GM21717 (cell line): ENCODE measurements at regions not wholly inside any gene's neighbourhood (a gene's known extent, or its start where the extent isn't known, plus 50 kb on each side); places are given as distances from the start of the nearest gene placed in this dataset.

Experiments used
- ATAC-seq: cut with Tn5 transposase; IDR thresholded peaks from one replicate; pipeline ENCODE4 v1.9.1; 2021; ENCODE audit warnings: mild to moderate bottlenecking, moderate library complexity; ENCODE audit not compliant: unreplicated experiment

DNA sequence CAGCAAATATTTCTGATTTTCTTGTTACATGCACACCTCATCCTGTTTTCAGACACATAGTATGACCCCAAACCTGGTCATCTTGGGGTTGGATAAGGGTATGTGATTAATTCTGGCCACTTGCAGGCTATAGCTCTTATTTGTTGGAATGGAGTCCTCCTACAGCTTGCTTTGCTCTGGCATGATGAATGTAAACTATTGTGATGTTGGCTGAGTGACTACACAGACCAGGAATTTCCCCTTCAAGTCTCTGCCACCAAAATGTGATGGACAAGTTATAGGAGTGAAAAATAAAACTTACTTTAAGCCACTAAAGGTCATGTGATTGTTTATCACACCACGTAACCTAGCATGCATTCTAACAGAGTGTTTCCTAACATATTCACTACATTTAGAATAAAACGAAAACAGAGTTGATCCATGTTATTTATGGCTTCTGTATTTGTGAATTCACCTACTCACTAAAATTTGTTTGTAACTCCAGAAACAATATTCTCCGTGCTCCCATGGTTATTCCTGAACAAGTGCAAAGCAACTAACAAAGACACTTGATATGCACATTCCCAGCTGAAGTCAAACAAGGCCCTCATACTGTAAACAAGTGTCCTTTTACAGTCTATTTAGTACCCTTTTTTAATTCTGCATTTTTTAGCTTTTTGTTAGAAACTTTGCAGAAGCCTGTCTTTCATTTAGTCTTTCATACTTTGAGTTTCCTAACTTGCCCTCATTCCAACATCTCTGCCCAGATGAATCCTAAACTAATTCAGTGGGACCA is 599.2 kb upstream of the PCDH15 start:
- ATAC-seq, result no peak

DNA sequence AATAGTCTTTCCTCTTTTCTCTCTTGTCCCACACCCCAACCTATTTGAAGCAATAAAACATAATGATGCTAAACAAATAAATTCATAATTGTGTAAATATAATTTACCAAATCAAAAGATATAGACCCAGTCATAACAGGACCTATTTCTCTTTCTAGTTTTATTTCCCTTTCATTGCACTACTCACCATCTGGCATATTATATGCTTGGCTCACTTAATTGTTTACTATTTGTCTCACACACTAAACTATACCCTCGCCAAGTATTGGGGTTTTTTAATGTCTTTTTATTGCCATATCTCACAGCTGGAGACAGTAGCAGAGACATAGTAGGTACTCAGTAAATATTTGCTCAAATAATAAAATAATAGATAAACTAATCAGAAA is 597.5 kb upstream of the PCDH15 start:
- ATAC-seq, result no peak

DNA sequence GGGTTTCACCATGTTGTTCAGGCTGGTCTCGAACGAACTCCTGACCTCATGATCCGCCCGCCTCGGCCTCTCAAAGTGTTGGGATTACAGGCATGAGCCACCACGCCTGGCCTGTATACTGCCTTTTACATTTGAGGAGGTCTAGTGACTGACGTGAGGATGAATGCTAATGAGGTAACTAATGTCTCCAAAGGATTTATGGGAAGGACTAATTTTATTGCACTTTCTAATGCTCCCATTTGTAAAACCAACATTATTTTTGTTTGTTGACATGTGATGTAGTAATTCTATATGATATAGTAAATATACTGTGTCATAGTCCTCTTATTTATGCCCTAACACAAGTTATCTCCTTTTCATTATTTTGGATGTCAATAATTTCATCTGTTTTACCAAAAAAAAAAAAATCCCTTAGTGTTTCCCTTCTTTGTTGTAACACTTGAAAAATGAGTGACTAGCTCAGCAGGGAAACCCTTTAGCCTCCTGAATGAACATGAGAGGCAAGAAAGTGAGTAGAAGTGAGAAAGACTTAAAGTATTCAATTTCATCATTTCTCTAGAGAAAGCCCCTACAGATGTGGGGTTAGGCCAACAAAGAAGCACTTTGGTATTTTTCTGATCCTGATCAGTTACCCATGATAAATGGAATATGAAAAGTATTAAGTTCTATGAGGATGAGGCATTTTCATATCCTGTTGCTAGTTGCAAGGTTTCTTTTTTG is 596.9 kb upstream of the PCDH15 start:
- no peak for ATAC-seq

DNA sequence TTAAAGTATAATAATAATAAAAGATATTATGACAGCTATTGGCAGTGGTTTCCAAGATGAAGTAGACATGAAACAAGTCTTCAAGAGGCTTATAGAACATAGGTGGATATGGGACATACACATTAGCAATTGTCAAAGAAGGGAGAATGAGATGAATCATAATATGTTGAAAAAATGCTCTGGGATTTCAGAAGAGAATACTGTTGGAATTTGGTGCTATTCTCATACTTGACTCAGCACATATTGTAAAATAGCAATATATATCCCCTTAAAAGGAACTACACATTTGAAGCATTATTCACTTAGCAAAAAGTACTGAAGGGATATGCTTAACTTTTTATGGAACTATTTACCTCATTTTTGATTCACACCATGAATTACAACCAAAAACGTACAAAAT is 577.2 kb upstream of the PCDH15 start:
- no peak for ATAC-seq

DNA sequence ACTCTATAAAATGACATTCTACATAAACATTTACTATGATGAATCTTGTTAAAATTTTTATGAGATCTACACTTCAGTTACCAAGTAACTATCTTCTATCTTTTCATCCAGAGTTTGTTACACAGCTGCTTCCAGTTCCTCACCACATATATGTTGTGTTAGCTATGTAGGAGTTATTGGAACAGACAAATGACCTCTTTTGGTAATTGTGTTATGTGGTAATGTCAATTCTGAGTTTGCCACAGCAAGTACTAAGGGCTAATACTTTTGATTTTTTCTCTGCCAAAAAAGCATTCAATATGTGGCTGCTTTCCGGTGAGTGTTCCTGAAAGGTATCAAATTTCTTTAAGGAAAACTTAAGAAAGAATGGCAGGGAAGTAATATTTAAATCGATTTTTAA is 573.9 kb upstream of the PCDH15 start:
- ATAC-seq, result no peak

DNA sequence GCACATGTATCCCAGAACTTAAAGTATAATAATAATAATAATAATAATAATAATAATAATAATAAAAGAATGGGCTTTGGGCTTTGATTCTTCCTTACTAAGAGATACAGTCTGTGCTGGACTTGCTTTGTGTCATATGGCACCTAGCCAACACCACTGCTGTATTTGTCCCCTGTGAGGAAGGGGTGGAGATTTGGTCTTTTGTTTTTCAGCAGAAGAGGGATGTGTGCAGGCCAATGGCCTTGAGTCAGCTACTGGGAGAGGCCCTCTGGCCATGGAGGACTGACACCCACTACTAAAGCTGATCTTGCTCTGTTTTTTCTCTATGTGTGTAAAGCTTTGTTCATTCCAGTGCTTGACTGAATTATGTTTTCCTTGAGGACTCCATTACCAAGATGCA is 573.0 kb upstream of the PCDH15 start:
- no peak for ATAC-seq

DNA sequence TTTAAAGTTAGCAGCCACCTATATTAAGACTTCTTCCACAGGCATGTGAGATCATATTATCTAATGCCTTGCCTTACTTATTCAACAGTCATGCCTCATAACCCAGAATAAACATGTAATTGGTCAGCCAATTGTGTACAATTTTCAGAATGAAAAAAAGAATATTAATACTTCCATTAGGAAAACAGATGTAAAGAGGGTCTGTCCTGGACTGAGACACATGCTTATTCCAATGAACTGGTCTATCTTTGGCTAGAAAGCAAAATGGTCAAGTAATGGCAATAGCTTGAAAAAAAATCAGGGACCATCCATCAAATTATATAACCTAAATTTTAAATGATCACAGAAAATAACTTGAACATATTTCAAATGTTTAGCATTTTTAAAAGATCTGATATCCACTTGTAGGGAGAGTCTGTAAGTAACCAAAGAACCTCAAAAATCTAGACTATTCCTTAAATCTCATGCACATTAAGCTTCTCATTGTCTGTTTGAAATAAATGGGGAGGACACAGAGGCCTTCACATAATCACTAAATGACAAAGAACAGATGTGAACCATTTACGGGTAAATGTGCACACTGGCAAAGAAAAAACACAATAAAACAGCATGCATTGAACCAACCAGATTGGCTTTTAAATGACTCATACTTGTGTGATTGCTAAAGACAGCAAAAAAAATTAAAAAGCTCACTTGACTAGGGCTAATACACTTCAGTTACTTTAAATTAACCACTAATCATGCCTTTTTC is 568.8 kb upstream of the PCDH15 start:
- ATAC-seq, result no peak

DNA sequence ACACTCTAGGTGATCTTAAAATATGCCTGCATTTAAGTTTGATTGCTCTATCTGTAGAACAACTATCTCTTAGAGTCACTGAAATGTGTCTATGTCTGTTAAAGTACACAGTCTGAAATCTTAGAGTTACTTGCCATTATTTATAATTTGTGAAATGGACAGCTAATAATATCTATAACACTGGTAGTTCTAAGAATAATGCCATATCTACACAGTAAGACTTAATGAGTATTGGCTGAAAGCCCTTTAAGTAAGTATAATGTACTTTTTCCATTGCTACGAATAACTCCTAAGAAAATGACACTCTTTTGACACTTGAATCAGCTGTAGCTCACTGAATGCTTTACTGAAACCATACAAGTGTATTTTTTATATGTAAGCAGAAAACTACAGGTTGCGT is 567.4 kb upstream of the PCDH15 start:
- ATAC-seq, result no peak

DNA sequence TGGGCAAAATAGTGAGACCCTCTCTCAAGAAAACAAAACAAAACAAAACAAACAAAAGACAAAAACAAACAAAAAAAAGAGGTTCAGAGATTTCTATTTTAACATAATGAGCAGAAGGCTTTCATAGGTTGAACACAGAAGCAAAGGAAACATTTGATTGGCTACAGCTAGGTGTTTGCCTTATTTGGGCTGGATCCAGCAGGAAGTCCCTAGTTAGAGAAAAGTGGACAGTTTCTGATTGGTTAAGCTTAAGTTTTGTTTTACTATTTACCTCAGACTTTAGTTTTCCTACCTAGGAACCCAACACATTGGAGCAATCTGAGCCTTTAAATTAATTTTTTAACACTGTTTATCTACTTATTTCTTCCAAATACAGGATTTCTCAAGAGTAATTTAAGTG is 566.5 kb upstream of the PCDH15 start:
- no peak for ATAC-seq

DNA sequence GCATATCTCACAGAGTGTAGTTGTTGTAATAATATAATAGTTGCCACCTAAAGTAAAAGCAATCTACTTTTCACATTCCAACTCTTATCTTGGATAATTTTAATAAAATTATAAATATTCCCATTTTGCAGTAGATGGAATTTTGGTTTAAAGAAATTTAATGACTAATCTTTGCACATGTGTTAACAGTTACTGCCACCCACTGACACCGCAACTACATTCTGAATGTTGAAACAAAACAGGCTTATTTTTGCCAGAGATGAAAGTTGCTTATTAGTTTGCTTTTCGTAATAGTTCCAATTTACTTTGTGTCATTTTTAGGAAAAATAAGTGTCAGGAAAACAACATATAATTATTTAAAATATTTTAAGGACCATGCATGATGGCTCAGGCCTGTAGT is 557.5 kb upstream of the PCDH15 start:
- no peak for ATAC-seq

DNA sequence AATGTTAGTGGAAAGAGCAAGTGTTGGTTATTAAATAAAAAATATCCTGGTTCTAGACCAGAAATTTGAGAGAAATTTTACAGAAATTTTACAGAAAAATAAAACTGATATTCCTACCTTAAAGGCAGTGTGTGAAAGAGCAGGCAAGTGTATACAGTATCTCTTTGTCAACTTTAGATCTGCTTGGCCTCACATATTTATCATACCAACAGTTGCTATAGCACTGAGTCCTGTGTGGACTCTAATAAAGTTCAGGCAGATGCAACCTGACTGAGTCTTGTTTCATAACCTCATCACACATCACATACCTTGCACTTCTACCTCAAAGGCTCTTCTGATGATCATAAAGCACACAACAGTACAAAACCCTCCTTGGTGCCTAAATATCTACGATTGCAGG is 552.4 kb upstream of the PCDH15 start:
- ATAC-seq, result no peak

DNA sequence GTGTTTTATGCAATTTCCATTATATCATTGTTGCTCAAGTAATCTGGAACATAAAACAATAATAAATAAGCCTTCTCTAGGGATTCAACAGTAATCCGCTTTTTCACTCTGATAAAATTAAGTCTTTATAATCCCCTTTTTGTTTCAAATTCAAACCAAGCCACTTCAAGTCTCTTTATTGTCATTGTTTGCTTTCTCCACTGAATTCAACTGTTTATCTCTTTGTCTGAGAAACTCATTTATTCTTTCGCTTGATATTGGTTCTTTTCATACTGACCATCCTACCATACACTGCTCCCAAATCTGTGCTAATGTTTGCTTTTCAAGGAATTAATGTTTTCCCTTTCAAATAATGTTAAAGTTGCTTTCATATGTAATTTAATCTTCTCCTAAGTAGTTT is 550.4 kb upstream of the PCDH15 start:
- ATAC-seq, result no peak

DNA sequence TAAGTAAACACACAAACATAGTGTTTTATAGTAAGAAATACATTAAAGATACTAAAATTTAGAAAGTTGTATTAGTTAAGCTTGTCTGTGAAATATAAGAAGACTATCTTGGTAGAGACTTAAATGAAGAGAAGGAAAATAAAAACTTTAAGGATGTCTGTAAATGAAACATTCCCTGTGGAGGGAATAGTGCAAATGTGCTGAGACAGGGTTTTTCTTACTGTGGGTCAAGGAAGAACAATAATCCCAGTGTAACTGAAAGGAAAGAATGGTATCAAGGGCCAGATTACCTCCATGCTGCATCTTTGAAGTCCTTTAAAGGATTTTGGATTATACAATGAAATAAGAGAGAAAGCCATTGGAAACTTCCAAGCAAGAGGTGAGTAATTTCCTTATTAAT is 547.5 kb upstream of the PCDH15 start:
- no peak for ATAC-seq

DNA sequence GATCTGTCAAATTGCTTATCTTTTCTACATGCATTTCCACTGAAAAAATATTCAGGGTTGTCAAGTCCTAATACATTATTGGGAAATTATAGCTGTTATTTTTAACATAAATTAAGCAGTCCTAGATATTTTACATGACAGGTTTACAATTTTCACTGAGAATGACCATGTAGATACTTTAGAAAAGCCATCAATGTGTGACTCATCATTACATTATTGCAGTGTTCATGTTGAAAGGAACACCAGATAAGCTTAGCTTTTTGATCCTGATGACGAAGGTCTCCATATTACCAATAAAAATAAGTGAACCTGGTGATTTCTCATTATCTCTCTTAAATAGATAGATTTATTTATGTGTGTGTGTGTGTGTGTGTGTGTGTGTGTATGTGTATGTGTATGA is 529.5 kb upstream of the PCDH15 start:
- no peak for ATAC-seq

DNA sequence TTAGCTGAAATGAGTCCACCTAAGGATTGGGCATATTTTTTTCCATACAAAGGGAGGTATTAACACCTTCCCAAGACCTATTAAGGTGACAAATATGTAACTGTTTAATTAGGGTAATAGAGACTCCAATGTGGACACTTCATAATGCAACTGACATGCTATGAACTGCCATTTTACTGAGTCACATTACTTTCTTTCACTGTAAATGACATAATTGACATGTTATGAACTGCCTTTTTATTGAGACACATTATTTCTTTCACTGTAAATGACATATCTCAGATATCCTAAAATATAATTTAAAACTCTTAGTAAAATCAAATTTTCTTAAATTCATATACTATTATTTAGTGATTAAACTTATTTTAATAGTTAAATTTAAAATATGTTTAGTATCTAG is 528.8 kb upstream of the PCDH15 start:
- ATAC-seq, result no peak

DNA sequence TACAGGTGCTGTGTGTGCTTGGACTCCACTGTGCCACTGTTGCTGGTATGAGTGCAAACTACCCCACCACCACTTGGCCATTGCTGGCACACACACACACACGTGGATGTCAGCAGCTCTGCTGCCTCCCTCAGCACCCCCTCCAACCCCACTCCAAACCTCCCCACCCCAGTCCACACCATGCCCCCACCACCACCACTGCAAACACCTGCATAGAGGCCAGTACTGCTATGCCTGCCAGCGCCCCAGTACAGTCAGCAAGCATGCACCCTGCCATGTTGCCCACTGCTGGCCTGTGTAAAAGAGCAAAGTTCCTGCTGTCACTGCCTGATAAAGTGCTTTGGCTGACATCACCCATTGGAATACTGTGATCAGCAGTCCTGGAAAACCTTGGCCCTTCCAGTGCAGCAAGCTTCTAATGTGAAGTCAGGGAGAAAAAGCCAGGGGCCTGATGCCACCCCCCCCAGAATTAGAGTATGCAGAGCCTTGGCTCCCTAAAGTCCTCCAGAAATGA is 519.2 kb upstream of the PCDH15 start:
- no peak for ATAC-seq

DNA sequence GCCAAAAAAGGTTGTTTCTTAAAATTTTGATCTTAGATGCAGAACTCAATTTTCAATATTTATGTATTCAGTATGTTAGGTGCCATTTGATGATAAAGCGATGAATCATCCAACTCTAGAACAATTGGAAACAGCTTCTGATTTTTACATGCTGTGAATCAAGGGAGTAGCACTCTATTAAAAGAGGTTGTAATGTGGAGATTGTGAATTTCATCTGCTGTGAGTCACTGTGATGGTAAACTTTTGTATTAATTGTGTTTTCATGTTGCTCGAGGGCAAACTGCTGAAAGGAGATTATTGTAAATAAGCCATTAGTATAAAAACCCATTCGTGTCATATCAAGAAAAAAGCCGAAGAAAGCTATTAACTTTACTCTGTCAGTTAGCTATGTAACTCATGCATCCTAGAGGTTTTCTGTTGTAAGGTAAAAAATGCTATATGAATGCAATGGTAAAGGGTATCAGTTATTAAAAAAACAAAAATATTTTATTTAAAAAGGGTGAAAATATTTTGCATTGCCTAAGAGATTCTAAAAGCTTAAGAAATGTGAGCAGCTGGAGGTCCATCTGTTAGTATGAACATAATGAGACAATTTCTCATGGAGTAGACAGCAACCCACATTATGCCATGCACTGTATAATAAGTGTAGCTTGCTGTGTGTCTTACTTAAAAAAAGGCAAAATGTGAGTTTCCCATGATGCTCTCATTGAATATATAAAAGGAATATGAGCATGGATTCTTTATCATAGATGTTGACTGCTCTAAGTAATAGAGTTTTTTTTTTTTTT is 511.0 kb upstream of the PCDH15 start:
- no peak for ATAC-seq

DNA sequence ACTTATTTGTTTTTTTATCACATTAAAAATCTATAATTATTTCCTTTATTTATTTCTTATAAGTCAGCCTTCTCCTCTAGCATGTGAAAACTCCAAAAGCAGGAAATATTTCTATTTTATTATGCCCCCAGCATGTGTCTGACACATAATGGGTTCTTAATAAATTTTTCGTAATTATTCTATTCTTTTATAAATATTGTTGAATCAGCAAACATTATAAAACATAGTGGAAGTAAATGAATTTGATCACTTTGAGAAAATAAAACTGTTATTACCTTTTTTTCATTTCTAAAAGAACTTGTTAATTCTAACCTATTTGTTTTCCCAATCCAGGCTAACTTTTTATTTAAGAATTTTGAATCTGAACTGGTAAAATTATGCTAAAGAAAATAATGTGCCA is 509.1 kb upstream of the PCDH15 start:
- ATAC-seq, result no peak

DNA sequence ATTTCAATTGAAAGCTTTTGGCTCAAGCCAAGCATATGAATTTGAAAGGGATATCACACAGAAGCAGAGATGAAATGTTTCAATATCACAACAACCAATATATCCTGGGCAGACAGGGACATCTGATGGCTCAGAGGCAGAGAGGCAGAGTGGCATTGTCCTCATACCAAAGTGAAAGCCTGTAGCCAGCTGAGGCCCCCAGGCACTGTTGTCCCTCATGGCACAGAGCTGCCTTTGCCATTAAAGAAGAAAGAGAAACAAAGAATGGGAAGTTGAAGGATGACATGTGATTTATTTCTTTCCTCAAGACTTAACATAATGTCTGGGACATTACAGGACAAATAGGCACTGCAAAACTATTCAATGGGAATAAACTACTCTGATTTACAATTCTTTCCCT is 504.3 kb upstream of the PCDH15 start:
- no peak for ATAC-seq

DNA sequence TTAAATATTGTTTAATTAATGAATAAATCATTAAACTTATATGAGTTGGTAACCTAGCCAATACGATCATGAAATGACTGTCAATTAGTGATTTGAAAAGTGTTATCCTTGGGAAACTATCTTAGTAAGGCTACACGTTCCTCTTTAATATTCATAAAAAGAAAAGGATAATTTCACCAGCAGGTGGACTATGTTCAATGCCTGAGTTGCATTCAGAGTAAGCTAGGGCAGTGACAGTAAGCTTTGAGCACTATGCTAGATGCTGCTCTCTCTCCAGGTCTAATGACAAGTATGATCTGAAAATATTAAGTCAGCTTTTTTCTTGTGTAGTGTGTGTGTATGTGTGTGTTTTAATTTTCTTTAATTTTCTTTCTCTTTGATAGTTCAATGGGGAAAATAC is 486.3 kb upstream of the PCDH15 start:
- no peak for ATAC-seq

DNA sequence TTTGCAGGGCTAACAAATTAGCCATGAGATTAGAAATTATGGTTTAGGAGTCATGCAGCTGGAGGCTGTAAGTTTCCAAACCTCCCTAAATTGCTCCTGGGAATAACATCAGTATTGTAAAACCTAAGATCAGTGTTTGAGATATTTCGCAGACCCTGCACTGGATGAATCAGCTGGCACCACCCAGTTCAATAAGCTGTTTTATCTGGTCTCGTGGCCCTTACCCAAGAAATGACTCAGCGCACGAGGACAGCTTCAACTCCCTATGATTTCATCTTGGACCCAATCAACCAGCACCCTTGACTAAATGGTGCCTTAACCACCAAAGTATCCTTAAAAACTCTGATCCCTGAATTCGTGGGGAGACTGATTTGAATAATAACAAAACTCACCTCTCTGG is 482.0 kb upstream of the PCDH15 start:
- ATAC-seq, result no peak
